NT2/D1 (cell line): ENCODE measurements at regions not wholly inside any gene's neighbourhood (a gene's known extent, or its start where the extent isn't known, plus 50 kb on each side); places are given as distances from the start of the nearest gene placed in this dataset.

ENCODE experiments used
- SUZ12 ChIP-seq: IDR thresholded peaks from 2 replicates; pipeline ENCODE4 v1.6.1; 2011; ENCODE audit not compliant: insufficient read length, insufficient read depth; ENCODE audit errors: extremely low read depth
- YY1 ChIP-seq: IDR thresholded peaks from 2 replicates; pipeline ENCODE4 v1.6.1; 2011; ENCODE audit not compliant: insufficient read length, insufficient read depth
- ZNF274 ChIP-seq: IDR thresholded peaks from 2 replicates; pipeline ENCODE4 v1.6.1; 2011; ENCODE audit warnings: mild to moderate bottlenecking, low read depth, low read length

- no peak for TF ChIP-seq ZNF274
- TF ChIP-seq YY1 = no peak
- no peak for TF ChIP-seq SUZ12
Observed at GRCh38 chr7:3143869-3144775, 100.5 kb upstream of the CARD11 start.
